HL-60 (cell line): ENCODE measurements at regions not wholly inside any gene's neighbourhood (a gene's known extent, or its start where the extent isn't known, plus 50 kb on each side); places are given as distances from the start of the nearest gene placed in this dataset.

Source experiments
- SPI1 ChIP-seq: IDR thresholded peaks from 2 replicates; pipeline ENCODE4 v1.6.1; 2012; ENCODE audit warnings: low read depth, mild to moderate bottlenecking, borderline replicate concordance
- TF ChIP-seq, protein P1 (sequence below): IDR thresholded peaks from one replicate; pipeline ENCODE4 v1.5.1; 2011; ENCODE audit warnings: low read length, control low read depth, inconsistent platforms; ENCODE audit not compliant: insufficient read depth

DNA sequence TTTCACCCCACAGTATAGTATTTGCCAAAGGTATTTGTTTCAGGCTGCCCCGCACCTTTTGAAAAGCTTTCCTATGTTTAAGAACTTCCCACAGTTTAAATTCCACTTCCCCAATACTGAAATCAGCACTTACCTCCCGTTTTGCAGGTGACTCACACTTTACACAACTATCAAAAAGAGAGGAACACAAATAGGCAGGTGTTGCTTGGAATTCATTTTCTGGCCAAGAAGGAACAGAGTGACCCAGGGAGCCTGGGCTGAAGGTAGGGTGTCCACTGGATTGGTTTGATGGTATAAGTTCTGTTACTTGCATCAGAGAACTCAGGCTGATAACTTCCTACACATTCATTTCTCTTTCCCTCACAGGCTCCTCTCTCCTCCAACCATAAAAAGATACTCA, 60.1 kb upstream of the SLC30A5 start:
- TF ChIP-seq, protein P1, sequence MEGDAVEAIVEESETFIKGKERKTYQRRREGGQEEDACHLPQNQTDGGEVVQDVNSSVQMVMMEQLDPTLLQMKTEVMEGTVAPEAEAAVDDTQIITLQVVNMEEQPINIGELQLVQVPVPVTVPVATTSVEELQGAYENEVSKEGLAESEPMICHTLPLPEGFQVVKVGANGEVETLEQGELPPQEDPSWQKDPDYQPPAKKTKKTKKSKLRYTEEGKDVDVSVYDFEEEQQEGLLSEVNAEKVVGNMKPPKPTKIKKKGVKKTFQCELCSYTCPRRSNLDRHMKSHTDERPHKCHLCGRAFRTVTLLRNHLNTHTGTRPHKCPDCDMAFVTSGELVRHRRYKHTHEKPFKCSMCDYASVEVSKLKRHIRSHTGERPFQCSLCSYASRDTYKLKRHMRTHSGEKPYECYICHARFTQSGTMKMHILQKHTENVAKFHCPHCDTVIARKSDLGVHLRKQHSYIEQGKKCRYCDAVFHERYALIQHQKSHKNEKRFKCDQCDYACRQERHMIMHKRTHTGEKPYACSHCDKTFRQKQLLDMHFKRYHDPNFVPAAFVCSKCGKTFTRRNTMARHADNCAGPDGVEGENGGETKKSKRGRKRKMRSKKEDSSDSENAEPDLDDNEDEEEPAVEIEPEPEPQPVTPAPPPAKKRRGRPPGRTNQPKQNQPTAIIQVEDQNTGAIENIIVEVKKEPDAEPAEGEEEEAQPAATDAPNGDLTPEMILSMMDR, result no peak
- TF ChIP-seq SPI1, result no peak
